Type B pancreatic cell (in vitro differentiated cells): ENCODE measurements at regions not wholly inside any gene's neighbourhood (a gene's known extent, or its start where the extent isn't known, plus 50 kb on each side); places are given as distances from the start of the nearest gene placed in this dataset.
"Not testable (repeated sequence)": the region's sequence is repeated elsewhere in the genome, so short reads cannot be mapped to it uniquely, and the experiment has no call there.

Experiments used
- DNase-seq: peaks from one replicate; pipeline ENCODE4 v3.0.0; 2021; ENCODE audit warnings: mixed read lengths; ENCODE audit not compliant: unreplicated experiment; ENCODE audit errors: extremely low spot score
- H3K27ac Mint-ChIP-seq: 2 replicates; pipeline ENCODE4 v1.8.0; 2021; ENCODE audit warnings: mild to moderate bottlenecking, mixed read lengths
- H3K27me3 Mint-ChIP-seq: 2 replicates; pipeline ENCODE4 v1.8.0; 2021; ENCODE audit warnings: mixed read lengths
- H3K36me3 Mint-ChIP-seq: 2 replicates; pipeline ENCODE4 v1.8.0; 2021; ENCODE audit warnings: mixed read lengths
- H3K4me1 Mint-ChIP-seq: one replicate; pipeline ENCODE4 v1.8.0; 2021; ENCODE audit warnings: mixed read lengths; ENCODE audit not compliant: unreplicated experiment
- H3K4me3 Mint-ChIP-seq: 2 replicates; pipeline ENCODE4 v1.8.0; 2021; ENCODE audit warnings: mild to moderate bottlenecking, mixed read lengths
- H3K9me3 Mint-ChIP-seq: 2 replicates; pipeline ENCODE4 v1.8.0; 2021; ENCODE audit warnings: mixed read lengths
- TF ChIP-seq, protein P1 (sequence below): fragments of 200-600 bp; sonication (generic); conservative IDR thresholded peaks from 2 replicates; pipeline ENCODE4 v1.5.0; 2021; ENCODE audit warnings: antibody characterized with exemption, mild to moderate bottlenecking

DNA sequence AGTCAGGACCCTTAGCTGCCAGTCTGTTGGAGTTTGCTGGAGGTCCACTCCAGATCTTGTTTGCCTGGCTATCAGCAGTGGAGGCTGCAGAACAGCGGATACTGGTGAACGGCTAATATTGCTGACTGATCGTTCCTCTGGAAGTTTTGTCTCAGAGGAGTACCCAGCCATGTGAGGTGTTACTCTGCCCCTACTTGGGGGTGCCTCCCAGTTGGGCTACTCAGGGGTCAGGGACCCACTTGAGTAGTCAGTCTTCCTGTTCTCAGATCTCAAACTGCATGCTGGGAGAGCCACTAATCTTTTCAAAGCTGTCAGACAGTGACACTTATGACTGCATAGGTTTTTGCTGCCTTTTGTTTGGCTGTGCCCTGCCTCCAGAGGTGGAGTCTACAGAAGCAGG lies 160.5 kb downstream of the OR4A47 start:
- not testable (repeated sequence) for H3K27me3 Mint-ChIP-seq, H3K36me3 Mint-ChIP-seq, H3K4me1 Mint-ChIP-seq, DNase-seq, H3K27ac Mint-ChIP-seq, H3K9me3 Mint-ChIP-seq, H3K4me3 Mint-ChIP-seq

DNA sequence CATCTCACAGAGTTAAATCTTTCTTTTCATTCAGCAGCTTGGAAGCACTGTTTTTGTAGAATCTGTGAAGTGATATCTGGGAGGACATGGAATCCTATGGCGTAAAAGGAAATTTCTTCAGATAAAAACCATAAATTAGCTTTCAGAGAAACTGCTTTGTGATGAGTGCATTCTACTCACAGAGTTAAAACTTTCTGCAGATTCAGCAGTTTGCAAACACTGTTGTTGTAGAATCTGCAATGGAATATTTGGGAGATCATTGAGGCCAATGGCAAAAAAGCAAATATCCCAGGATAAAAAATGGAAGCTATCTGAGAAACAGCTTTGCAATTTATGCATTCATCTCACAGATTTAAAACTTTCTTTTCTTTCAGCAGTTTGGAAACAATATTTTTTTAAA lies 180.6 kb downstream of the OR4A47 start:
- H3K4me3 Mint-ChIP-seq, result no peak overlapping the region
- TF ChIP-seq, protein P1, sequence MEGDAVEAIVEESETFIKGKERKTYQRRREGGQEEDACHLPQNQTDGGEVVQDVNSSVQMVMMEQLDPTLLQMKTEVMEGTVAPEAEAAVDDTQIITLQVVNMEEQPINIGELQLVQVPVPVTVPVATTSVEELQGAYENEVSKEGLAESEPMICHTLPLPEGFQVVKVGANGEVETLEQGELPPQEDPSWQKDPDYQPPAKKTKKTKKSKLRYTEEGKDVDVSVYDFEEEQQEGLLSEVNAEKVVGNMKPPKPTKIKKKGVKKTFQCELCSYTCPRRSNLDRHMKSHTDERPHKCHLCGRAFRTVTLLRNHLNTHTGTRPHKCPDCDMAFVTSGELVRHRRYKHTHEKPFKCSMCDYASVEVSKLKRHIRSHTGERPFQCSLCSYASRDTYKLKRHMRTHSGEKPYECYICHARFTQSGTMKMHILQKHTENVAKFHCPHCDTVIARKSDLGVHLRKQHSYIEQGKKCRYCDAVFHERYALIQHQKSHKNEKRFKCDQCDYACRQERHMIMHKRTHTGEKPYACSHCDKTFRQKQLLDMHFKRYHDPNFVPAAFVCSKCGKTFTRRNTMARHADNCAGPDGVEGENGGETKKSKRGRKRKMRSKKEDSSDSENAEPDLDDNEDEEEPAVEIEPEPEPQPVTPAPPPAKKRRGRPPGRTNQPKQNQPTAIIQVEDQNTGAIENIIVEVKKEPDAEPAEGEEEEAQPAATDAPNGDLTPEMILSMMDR, result no peak
- peaks cover 4% of the 10 kb centered on the region for H3K9me3 Mint-ChIP-seq
- no peaks in the 10 kb centered on the region for H3K36me3 Mint-ChIP-seq
- H3K27ac Mint-ChIP-seq, result no peak overlapping the region
- H3K27me3 Mint-ChIP-seq, result no peaks in the 10 kb centered on the region
- no peaks in the 10 kb centered on the region for H3K4me1 Mint-ChIP-seq
- DNase-seq, result no peak

DNA sequence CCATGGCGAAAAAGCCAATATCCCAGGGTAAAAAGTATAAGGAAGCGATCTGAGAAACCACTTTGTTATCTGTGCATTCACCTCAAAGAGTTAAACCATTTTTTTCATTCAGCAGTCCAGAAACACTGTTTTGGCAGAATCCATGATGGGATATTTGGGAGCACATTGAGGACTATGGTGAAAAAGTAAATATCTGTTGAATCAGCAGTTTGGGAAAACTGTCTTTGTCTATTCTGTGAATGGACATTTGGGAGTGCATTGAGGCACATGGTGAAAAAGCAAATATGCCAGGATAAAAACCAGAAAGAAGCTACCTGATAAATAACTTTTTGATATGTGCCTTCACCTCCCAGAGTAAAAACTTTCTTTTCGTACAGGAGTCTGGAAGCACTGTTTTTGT lies 187.4 kb downstream of the OR4A47 start:
- Mint-ChIP-seq H3K36me3 (no peaks in the 10 kb centered on the region), H3K27me3 (no peaks in the 10 kb centered on the region), H3K4me3 (no peak overlapping the region), H3K4me1 (no peaks in the 10 kb centered on the region), H3K9me3 (peaks cover 4% of the 10 kb centered on the region), H3K27ac (no peak overlapping the region)
- DNase-seq, result no peak
- TF ChIP-seq, protein P1, result no peak

DNA sequence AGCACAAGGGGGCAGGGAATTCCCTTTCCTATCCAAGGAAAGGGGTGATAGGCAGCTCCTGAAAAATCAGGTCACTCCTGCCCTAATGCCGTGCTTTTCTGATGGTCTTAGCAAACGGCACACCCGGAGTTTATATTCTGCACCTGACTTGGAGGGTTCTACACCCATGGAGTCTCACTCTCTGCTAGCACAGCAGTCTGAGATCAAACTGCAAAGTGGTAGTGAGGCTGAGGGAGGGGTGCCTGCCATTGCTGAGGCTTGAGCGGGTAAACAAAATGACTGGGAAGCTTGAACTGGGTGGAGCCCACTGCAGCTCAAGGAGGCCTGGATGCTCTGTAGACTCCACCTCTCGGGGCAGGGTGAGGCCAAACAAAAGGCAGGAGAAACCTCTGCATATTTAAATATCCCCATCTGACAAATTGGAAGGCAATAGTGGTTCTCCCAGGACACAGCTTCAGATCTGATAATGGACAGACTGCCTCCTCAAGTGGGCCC lies 194.7 kb downstream of the OR4A47 start:
- Mint-ChIP-seq H3K36me3 (no peaks in the 10 kb centered on the region), H3K4me1 (no peaks in the 10 kb centered on the region), H3K27me3 (no peaks in the 10 kb centered on the region), H3K9me3 (no peaks in the 10 kb centered on the region), H3K27ac (no peak overlapping the region), H3K4me3 (no peak overlapping the region)
- TF ChIP-seq, protein P1, result no peak
- DNase-seq, result no peak

DNA sequence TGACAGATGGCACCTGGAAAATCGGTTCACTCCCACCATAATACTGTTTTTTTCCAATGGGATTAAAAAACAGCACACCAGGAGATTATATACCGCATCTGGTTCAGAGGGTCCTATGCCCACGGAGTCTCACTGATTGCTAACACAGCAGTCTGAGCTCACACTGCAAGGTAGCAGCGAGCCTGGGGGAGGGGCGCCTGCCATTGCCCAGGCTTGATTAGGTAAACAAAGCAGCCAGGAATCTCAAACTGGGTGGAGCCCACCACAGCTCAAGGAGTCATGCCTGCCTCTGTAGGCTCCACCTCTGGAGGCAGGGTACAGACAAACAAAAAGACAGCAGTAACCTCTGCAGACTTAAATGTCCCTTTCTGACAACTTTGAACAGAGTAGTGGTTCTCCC lies 240.9 kb downstream of the OR4A47 start:
- not testable (repeated sequence) for H3K27ac Mint-ChIP-seq, H3K4me1 Mint-ChIP-seq, H3K9me3 Mint-ChIP-seq, H3K36me3 Mint-ChIP-seq, H3K27me3 Mint-ChIP-seq, H3K4me3 Mint-ChIP-seq
- peak; percentile 44 for DNase-seq

DNA sequence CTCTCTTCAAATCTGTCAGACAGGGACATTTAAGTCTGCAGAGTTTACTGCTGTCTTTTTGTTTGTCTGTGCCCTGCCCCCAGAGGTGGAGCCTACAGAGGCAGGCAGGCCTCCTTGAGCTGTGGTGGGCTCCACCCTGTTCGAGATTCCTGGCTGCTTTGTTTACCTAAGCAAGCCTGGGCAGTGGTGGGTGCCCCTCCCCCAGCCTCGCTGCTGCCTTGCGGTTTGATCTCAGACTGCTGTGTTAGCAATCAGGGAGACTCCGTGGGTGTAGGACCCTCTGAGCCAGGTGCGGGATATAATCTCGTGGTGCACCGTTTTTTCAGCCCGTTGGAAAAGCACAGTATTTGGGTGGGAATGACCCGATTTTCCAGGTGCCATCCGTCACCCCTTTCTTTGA lies 233.6 kb downstream of the TRIM51G start:
- DNase-seq, H3K9me3 Mint-ChIP-seq, H3K36me3 Mint-ChIP-seq, H3K4me3 Mint-ChIP-seq, H3K27ac Mint-ChIP-seq, H3K27me3 Mint-ChIP-seq, H3K4me1 Mint-ChIP-seq: not testable (repeated sequence)
